A549 (cell line): ENCODE measurements at regions not wholly inside any gene's neighbourhood (a gene's known extent, or its start where the extent isn't known, plus 50 kb on each side); places are given as distances from the start of the nearest gene placed in this dataset.
A peak's percentile ranks its signal among the peaks of the same experiment; 100 is the strongest.

Source experiments
- ATAC-seq, 2 experiments: fragments of 200-7000 bp in 1 of 2; fragments of >200 bp in 1 of 2; cut with Nextera tagmentation in 1 of 2; cut with Tn5 transposase in 1 of 2; 3 replicates each; pipeline versions ENCODE4 v1.8.0 to v1.9.1; 2018 to 2020; ENCODE audit warnings: mild to moderate bottlenecking in 1 of 2, moderate library complexity in 1 of 2
- CTCF ChIA-PET: fragments of 300-600 bp; sonication (Branson Sonifier 250); formaldehyde crosslinking; extraction: SDS; loops from one replicate; lab custom pipeline; 2021; ENCODE audit warnings: antibody characterized with exemption, inconsistent platforms; lab: Yijun Ruan, JAX
- POLR2A ChIA-PET: fragments of 350-600 bp; formaldehyde crosslinking; extraction: SDS; loops from one replicate; lab custom pipeline; 2021; ENCODE audit warnings: antibody characterized with exemption, inconsistent platforms; lab: Yijun Ruan, JAX
- DNase-seq, 2 experiments: peaks; one replicate each; pipeline versions ENCODE4 v3.0.0 to v3.0.0-alpha.2; 2011 to 2016; ENCODE audit warnings: low read depth in 1 of 2, low spot score in 1 of 2
- FAIRE-seq: peaks from 2 replicates; lab custom pipeline; 2011; peaks lifted over from hg19 to GRCh38; lab: Jason Lieb, UNC
- H3K27ac ChIP-seq, 2 experiments: fragments of >200 bp; sonication (Bioruptor Twin); formaldehyde crosslinking; 3 replicates each; pipeline ENCODE4 v1.5.1; 2016 to 2017
- H3K4me1 ChIP-seq: fragments of >200 bp; sonication (Bioruptor Twin); formaldehyde crosslinking; 3 replicates; pipeline ENCODE4 v1.6.1; 2016
- H3K4me2 ChIP-seq: fragments of >200 bp; sonication (Bioruptor Twin); formaldehyde crosslinking; 3 replicates; pipeline ENCODE4 v1.6.1; 2016
- H3K4me3 ChIP-seq: fragments of >200 bp; sonication (Bioruptor Twin); formaldehyde crosslinking; 3 replicates; pipeline ENCODE4 v1.5.1; 2016
- H3K9me3 ChIP-seq: fragments of >200 bp; sonication (Bioruptor Twin); formaldehyde crosslinking; 3 replicates; pipeline ENCODE4 v1.6.1; 2016
- ATOH8 ChIP-seq: fragments of 250-450 bp; sonication (Bioruptor Pico); IDR thresholded peaks from 2 replicates; pipeline ENCODE4 v1.5.0; 2020; ENCODE audit warnings: low read depth, mild to moderate bottlenecking, moderate library complexity
- CEBPB ChIP-seq, 2 experiments: fragments of >200 bp in 1 of 2; sonication (Bioruptor Twin) in 1 of 2; formaldehyde crosslinking in 1 of 2; IDR thresholded peaks; 2 replicates each; pipeline ENCODE4 v1.6.1; 2012 to 2016
- CHD4 ChIP-seq: fragments of 200-600 bp; sonication (generic); IDR thresholded peaks from 2 replicates; pipeline ENCODE4 v1.6.1; 2016; ENCODE audit warnings: antibody characterized with exemption, mild to moderate bottlenecking, borderline replicate concordance
- CTCF ChIP-seq: fragments of >200 bp; sonication (Bioruptor Twin); formaldehyde crosslinking; IDR thresholded peaks from 3 replicates; pipeline ENCODE4 v1.5.1; 2016
- EHF ChIP-seq: fragments of 250-450 bp; sonication (Bioruptor Pico); IDR thresholded peaks from 2 replicates; pipeline ENCODE4 v1.5.0; 2020; ENCODE audit warnings: mild to moderate bottlenecking
- FOSL2 ChIP-seq, 2 experiments: fragments of 450-650 bp in 1 of 2; fragments of >200 bp in 1 of 2; sonication (Bioruptor Twin) in 1 of 2; formaldehyde crosslinking; IDR thresholded peaks; 2 replicates each; pipeline versions ENCODE4 v1.5.0 to v1.6.1; 2016 to 2020; ENCODE audit warnings: mild to moderate bottlenecking in 1 of 2, moderate library complexity in 1 of 2
- FOXS1 ChIP-seq: fragments of 250-450 bp; sonication (Bioruptor Pico); IDR thresholded peaks from 2 replicates; pipeline ENCODE4 v1.5.0; 2020; ENCODE audit warnings: mild to moderate bottlenecking, moderate library complexity
- HDAC2 ChIP-seq: fragments of 200-600 bp; sonication (generic); IDR thresholded peaks from 2 replicates; pipeline ENCODE4 v1.6.1; 2016
- HES2 ChIP-seq: fragments of >200 bp; sonication (Bioruptor Twin); formaldehyde crosslinking; IDR thresholded peaks from 2 replicates; pipeline ENCODE4 v1.6.1; 2016
- HEYL ChIP-seq: fragments of 250-450 bp; sonication (Bioruptor Pico); IDR thresholded peaks from 2 replicates; pipeline ENCODE4 v1.8.0; 2021; ENCODE audit warnings: mild to moderate bottlenecking, moderate library complexity
- HOXB5 ChIP-seq: fragments of 250-450 bp; sonication (Bioruptor Pico); IDR thresholded peaks from 2 replicates; pipeline ENCODE4 v1.5.0; 2020; ENCODE audit warnings: mild to moderate bottlenecking, moderate library complexity
- JUN ChIP-seq, 2 experiments: fragments of >200 bp; sonication (Bioruptor Twin); formaldehyde crosslinking; IDR thresholded peaks; 2 replicates in 1 of 2; 3 replicates in 1 of 2; pipeline ENCODE4 v1.6.1; 2016 to 2017
- MAFK ChIP-seq: fragments of 450-650 bp; IDR thresholded peaks from 2 replicates; pipeline ENCODE4 v1.6.1; 2014; ENCODE audit not compliant: partially characterized antibody
- MYC ChIP-seq: IDR thresholded peaks from 2 replicates; pipeline ENCODE4 v1.6.1; 2012; ENCODE audit warnings: mild to moderate bottlenecking, inconsistent platforms, low read length, improper control_type of control experiment, borderline replicate concordance
- PBX3 ChIP-seq: IDR thresholded peaks from 2 replicates; pipeline ENCODE4 v1.6.1; 2012
- PHF8 ChIP-seq: fragments of 200-600 bp; sonication (generic); IDR thresholded peaks from 2 replicates; pipeline ENCODE4 v1.6.1; 2016; ENCODE audit warnings: low read depth, mild to moderate bottlenecking, antibody characterized with exemption, moderate library complexity, borderline replicate concordance
- RCOR1 ChIP-seq: fragments of 150-350 bp; IDR thresholded peaks from 2 replicates; pipeline ENCODE4 v1.6.1; 2014; ENCODE audit warnings: antibody characterized with exemption, low read length, low read depth
- RFX5 ChIP-seq: fragments of 450-650 bp; IDR thresholded peaks from 2 replicates; pipeline ENCODE4 v1.7.1; 2014; ENCODE audit warnings: antibody characterized with exemption, mild to moderate bottlenecking, moderate library complexity
- RNF2 ChIP-seq: fragments of 200-600 bp; sonication (generic); IDR thresholded peaks from 2 replicates; pipeline ENCODE4 v1.6.1; 2016; ENCODE audit warnings: low read depth, mild to moderate bottlenecking, antibody characterized with exemption, moderate library complexity, borderline replicate concordance
- TFCP2L1 ChIP-seq: fragments of 250-450 bp; sonication (Bioruptor Pico); IDR thresholded peaks from 2 replicates; pipeline ENCODE4 v1.5.0; 2021; ENCODE audit warnings: mild to moderate bottlenecking
- USF2 ChIP-seq: fragments of 450-650 bp; IDR thresholded peaks from 2 replicates; pipeline ENCODE4 v1.6.1; 2014; ENCODE audit warnings: antibody characterized with exemption
- ZFP36 ChIP-seq: fragments of 450-650 bp; IDR thresholded peaks from 2 replicates; pipeline ENCODE4 v1.6.1; 2014; ENCODE audit warnings: borderline replicate concordance; ENCODE audit not compliant: partially characterized antibody
- WGBS: methylation state at CpG from one replicate; pipeline ENCODE4 v1.1.6; 2017; ENCODE audit errors: missing lambda C conversion rate; 5-methylcytosine and 5-hydroxymethylcytosine counted together

GRCh38 chr3:111472556-111472955, 69.4 kb upstream of the CD96 start (continued):
- TF ChIP-seq HOXB5 (CRISPR knock-in tag) = no peak
- no peak for TF ChIP-seq HES2
- TF ChIP-seq FOSL2 (IDR thresholded peaks at IDR 0.05) = no peak
- no peak for TF ChIP-seq FOSL2 (CRISPR knock-in tag; IDR thresholded peaks at IDR 0.05)

- H3K4me3 ChIP-seq = no peak overlapping the region
- 0% methylated on average over 1 of the region's 2 CpGs for WGBS
- TF ChIP-seq HOXB5 (CRISPR knock-in tag) (no peak), ATOH8 (no peak), MAFK (no peak), ZFP36 (no peak), HDAC2 (no peak), TFCP2L1 (no peak), PBX3 (no peak), CTCF (no peak), HEYL (no peak), CEBPB (IDR thresholded peaks at IDR 0.05) (no peak), FOXS1 (no peak)
- ATAC-seq (peak in 1 of 2 experiments; percentile 52; a peak in 3 of 6 replicates), FAIRE-seq (no peak), DNase-seq (peak in 1 of 2 experiments; percentile 24)
- ChIA-PET CTCF (no interaction called here), POLR2A (no interaction called here)
- H3K4me1 ChIP-seq = no peaks in the 10 kb centered on the region
- no peak overlapping the region for H3K27ac ChIP-seq
- no peak overlapping the region for H3K4me2 ChIP-seq
- H3K9me3 ChIP-seq = 0 out of 3 replicates have a peak, but pooled peaks cover 6% of the 10 kb centered on the region
These were observed 68.4 kb upstream of the CD96 start for GRCh38 chr3:111473550-111473949.

GRCh38 chr3:111476701-111477100, 65.3 kb upstream of the CD96 start:
- ATAC-seq (no peak), FAIRE-seq (no peak), DNase-seq (no peak)
- TF ChIP-seq EHF (CRISPR knock-in tag) (no peak), RFX5 (no peak), ATOH8 (no peak), HES2 (no peak), USF2 (no peak), RCOR1 (no peak), JUN (IDR thresholded peaks at IDR 0.05) (no peak), RNF2 (no peak), CHD4 (no peak), MYC (no peak), PHF8 (no peak)
- 55% methylated on average over 3 of the region's 3 CpGs for WGBS
- Histone ChIP-seq H3K4me1 (no peaks in the 10 kb centered on the region), H3K9me3 (no peaks in the 10 kb centered on the region), H3K27ac (no peak overlapping the region), H3K4me2 (no peak overlapping the region), H3K4me3 (no peak overlapping the region)
- CTCF ChIA-PET = no interaction called here
- POLR2A ChIA-PET = no interaction called here
